ENCODE measurements at regions not wholly inside any gene's neighbourhood (a gene's known extent, or its start where the extent isn't known, plus 50 kb on each side); places are given as distances from the start of the nearest gene placed in this dataset.
"Not testable (repeated sequence)": the region's sequence is repeated elsewhere in the genome, so short reads cannot be mapped to it uniquely, and the experiment has no call there.

GRCh38 chr6:10343320-10343719 lies 71.6 kb downstream of the TFAP2A start:
- no peak for DNase-seq

DNA sequence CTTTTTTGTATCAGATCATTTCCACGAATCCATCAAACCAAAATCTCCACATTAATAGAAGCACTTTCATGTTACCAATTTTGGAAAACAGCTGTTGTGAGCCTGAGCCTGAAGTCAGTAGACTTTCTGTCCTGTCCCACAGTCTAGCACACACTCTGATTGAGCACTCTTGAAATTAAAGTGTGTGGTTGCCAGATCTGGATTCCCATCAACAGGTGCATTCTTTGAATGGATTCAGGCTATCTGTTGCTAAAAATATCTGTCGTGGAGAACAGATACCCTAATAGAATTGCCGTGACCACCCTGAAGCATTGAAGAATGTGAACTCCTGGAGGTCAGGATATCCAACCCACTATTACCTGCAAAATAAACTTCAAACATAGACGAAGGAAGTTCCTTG lies 73.3 kb downstream of the TFAP2A start:
- DNase-seq: no peak

DNA sequence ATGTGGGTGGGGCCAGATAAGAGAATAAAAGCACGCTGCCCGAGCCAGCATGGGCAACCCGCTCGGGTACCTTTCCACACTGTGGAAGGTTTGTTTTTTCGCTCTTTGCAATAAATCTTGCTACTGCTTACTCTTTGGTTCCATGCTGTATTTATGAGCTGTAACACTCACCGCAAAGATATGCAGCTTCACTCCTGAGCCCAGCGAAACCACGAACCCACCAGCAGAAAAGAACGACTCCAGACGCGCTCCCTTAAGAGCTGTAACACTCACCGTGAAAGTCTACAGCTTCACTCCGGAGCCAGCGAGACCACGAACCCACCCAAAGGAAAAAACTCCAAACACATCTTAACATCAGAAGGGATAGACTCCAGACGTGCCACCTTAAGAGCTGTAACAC lies 76.7 kb downstream of the TFAP2A start:
- DNase-seq: no peak

GRCh38 chr6:10337376-10337775 lies 77.5 kb downstream of the TFAP2A start:
- not testable (repeated sequence) for DNase-seq

DNA sequence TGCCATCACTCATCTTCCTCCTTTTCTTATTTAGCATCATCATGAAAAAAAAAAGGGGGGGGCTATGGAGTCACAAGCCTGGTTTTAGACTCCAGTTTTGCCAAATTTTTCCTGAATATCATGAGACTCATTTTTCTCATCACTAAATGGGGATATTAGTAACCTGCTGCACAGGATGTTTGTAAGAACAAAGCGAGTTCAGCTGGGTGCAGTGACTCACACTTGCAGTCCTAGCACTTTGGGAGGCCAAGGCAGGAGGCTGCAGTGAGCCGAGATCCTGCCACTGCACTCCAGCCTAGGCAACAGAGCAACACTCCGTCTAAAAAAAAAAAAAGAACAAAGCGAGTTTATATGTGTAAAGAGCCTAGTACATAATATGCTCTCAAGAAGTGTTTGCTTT lies 82.8 kb downstream of the TFAP2A start:
- DNase-seq: no peak

GRCh38 chr6:10331334-10331968 lies 83.4 kb downstream of the TFAP2A start:
- DNase-seq: no peak

DNA sequence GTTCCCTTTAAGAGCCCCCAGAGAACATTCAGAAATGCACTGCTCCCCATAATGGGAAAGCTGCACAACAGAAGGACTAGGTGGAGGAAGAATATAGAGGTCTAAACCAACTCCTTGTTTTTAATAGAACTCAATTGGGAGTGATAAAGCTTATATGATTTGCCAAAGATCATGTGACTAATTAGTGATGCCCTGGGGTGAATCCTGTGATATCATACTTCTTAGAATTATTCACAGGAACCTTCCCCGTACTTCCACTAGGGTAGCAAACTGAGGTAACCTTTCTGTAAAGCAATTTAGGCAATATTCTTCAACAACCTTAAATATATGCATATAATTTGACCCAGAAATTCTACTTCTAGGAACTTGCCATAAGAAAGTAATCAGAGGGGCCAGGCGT lies 84.4 kb downstream of the TFAP2A start:
- no peak for DNase-seq

- no peak for DNase-seq
Measured at GRCh38 chr6:10323018-10323417, 91.9 kb downstream of the TFAP2A start.

DNA sequence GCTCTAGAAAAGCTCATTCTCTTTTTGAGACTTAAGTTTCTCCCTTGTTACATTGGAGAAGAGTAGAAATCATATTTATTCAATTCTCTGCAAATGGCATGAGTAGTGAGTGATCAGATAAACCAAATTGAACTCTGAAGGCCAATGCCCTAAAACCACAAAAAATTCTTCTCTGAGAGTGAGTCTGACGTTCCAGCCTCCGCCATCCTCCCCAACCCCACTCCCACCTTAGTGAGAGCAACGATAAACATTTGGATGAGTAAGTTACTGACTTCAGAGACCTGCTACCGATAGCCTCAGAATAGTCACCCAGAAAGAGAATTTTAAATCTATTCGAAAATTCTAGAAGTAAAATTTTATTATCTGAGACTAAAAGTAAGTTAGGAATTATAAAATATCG lies 94.6 kb downstream of the TFAP2A start:
- DNase-seq: no peak

DNA sequence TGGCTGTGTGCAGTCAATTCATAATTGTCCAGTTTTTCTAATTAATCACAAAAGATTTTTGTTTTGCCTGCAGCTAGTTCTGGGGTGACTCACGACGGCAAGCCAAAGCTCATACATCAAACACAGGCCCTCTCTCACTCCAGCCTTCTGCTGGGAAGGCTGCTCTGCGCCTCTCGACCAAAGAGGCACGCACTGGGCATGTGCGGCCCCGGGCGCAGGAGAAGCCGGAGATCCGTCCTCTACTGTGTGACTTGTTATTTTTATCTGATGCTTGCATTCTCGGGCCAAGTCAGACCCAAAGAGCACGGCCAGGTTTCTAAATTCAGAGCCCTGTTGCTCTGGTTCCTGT lies 98.5 kb downstream of the TFAP2A start:
- DNase-seq: no peak

GRCh38 chr6:10315658-10316372 lies 99.1 kb downstream of the TFAP2A start:
- no peak for DNase-seq

DNA sequence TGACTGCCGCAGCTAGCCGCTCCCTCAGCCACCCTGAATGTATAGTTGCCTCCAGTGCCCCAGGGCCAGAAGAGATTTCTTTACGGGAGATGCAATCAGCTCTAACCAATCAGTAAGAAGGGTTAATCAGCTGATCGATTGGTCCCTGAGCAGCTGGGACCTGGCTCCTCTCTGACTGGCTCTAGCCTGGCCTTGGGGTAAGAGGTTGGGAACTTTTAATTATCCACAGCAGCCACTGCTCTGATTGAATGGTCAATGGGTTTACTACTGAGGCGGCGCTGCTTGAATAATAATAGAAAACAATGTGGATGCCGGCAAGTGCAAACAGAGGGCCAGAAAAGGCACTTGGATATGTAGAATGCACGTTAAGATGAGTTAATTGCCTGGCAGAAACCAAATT lies 99.8 kb downstream of the TFAP2A start:
- no peak for DNase-seq

- no peak for DNase-seq
Measured at GRCh38 chr6:10314163-10314955, 100.5 kb downstream of the TFAP2A start.

GRCh38 chr6:10313799-10314162 lies 101.1 kb downstream of the TFAP2A start:
- DNase-seq: no peak

- DNase-seq: no peak
Measured at GRCh38 chr6:10312445-10312844, 102.4 kb downstream of the TFAP2A start.

DNA sequence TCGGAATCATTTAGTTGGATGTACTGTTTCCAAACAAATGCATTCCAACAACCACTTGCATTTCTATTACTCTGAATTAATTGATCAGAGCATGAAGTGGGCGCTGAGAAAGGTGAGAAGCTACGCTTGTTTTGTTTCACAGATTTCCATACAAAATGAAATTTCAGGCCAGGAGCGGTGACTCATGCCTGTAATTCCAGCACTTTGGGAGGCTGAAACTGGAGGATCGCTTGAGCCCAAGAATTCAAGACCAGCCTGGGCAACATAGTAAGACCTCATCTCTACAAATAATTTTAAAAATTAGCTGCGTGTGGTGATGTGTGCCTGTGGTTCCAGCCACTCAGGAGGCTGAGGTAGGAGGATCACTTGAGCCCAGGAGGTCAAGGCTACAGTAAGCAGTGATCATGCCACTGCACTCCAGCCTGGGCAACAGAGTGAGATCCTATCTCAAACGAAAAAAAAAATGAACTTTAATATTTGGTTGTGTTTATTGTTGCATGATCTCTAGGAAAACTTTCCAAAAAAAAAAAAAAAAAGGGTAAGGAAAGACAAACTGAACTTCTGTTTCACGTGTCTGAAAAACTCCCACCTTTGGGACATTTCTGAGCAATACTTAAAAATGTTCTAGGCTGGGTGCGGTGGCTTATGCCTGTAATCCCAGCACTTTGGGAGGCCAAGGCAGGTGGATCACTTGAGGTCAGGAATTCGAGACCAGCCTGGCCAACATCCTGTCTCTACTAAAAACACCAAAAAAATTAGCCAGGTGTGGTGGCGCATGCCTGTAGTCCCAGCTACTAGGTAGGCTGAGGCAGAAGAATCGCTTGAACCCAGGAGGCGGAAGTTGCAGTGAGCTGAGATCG lies 103.1 kb downstream of the TFAP2A start:
- not testable (repeated sequence) for DNase-seq

GRCh38 chr6:10310826-10311225 lies 104.0 kb downstream of the TFAP2A start:
- no peak for DNase-seq

- DNase-seq: peak; percentile 5
Measured at GRCh38 chr6:10310330-10310653, 104.6 kb downstream of the TFAP2A start.

GRCh38 chr6:10309457-10310329 lies 105.2 kb downstream of the TFAP2A start:
- DNase-seq: no peak

DNA sequence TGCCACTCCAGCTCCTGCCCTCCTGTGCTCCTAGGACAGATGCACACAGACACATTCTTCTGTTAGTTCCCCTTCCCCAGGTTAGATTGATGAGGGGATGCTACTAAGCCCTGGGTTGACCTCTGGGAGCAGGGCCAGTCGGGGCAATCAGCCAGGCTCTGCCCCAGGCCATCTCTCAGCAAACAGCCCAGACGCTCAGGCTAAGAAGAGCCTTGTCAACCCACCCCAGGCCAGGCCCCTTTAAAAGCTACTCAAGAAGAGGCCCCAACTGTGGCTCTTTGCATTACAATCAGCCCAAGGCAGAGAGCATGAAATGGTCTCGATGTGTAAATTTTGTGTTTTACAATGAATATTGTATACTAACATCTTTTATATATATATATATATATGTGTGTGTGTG lies 107.4 kb downstream of the TFAP2A start:
- no peak for DNase-seq

DNA sequence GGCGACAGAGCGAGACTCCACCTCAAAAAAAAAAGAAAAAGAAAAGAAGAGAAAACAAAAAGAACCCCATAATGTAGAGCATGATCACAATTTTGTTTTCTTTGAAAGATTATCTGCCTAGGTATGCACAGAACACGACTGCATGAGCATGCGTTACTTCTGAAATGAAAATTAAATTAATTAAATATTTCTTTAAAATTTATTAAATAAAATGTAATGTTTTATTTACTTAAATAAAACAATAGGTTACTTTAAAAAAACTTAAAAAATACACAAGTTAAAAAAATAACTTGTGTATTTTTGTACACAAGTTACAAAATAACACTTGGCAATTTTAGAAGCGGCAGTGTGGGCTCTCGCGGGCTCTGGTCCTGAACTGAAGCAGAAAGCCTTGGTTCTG lies 107.8 kb downstream of the TFAP2A start:
- no peak for DNase-seq

DNA sequence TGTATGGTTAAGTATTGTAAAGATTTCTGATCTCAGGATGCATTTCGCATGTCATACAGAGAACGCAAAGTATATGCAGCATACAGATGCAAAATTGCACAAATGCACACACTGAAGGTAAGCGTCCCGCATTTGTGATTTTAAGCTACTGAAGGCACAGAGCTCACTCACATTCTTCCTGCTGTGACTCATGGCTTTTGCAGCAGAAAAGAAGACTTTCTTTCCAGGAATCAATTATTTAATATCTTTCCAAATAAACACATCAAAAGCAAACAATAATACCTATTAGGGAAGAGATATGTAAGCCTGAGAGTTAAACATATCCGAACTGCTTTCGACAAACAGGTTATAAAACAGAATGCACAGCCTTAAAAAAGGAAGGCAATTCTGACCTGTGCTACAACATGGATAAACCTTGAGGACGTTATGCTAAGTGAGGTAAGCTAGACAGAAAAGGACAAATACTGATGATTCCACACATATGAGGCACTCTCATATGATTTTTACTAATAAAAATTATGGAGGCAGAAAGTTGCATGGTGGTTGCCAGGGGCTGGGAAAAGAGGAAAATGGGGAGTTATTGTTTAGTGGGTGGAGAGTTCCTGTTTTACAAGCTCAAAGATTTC lies 109.0 kb downstream of the TFAP2A start:
- no peak for DNase-seq
